Neural progenitor cell (in vitro differentiated cells): ENCODE measurements at regions not wholly inside any gene's neighbourhood (a gene's known extent, or its start where the extent isn't known, plus 50 kb on each side); places are given as distances from the start of the nearest gene placed in this dataset.

Experiments used
- EZH2 ChIP-seq: fragments of 200-600 bp; sonication (generic); IDR thresholded peaks from 2 replicates; pipeline ENCODE4 v1.6.1; 2017; ENCODE audit warnings: antibody characterized with exemption, mild to moderate bottlenecking, moderate library complexity
- TF ChIP-seq, protein P1 (sequence below): fragments of 200-600 bp; sonication (generic); IDR thresholded peaks from 2 replicates; pipeline ENCODE4 v1.5.1; 2017; ENCODE audit warnings: antibody characterized with exemption, mild to moderate bottlenecking

DNA sequence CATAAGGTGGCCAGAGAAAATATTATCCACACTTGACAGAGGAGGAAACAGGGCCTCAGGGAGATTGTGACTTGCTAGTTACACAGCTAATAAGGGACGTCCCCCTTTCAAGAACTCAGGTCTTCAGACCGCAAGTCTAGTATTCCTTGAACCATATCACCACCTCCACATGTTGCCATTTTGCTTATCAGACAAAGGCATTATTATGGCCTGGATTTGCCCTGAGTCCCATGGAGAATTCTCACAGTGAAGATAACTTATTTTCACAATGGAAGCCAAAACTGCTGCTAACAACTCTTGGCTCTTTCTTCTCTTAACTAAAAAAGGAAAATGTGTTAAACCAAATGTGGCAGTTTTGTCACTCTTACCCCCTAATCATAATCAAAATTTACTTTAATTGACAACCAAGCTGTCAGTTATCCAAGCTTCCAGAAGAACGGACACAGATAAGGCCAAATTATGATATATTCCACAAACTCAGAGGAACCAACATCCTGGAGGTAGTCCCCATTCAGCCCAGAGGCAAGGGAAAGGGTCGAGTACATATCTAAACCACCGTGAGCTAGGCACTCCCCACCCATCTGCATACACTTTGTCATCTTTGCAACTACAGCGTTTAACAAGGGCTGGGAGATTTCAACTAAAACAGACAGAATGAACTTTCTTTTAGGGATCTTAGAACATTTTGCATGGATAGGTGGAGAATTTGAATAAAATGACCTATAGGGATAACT, 63.6 kb upstream of the THBS1 start:
- TF ChIP-seq EZH2: no peak
- TF ChIP-seq, protein P1, sequence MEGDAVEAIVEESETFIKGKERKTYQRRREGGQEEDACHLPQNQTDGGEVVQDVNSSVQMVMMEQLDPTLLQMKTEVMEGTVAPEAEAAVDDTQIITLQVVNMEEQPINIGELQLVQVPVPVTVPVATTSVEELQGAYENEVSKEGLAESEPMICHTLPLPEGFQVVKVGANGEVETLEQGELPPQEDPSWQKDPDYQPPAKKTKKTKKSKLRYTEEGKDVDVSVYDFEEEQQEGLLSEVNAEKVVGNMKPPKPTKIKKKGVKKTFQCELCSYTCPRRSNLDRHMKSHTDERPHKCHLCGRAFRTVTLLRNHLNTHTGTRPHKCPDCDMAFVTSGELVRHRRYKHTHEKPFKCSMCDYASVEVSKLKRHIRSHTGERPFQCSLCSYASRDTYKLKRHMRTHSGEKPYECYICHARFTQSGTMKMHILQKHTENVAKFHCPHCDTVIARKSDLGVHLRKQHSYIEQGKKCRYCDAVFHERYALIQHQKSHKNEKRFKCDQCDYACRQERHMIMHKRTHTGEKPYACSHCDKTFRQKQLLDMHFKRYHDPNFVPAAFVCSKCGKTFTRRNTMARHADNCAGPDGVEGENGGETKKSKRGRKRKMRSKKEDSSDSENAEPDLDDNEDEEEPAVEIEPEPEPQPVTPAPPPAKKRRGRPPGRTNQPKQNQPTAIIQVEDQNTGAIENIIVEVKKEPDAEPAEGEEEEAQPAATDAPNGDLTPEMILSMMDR: no peak
